Transverse colon (tissue), 4 donors: ENCODE measurements at regions not wholly inside any gene's neighbourhood (a gene's known extent, or its start where the extent isn't known, plus 50 kb on each side); places are given as distances from the start of the nearest gene placed in this dataset.

Source experiments
- DNase-seq: peaks from one replicate; pipeline ENCODE4 v3.0.0-alpha.2; 2019
- H3K27ac ChIP-seq, 4 donors: fragments of 200-600 bp; sonication (generic); 2 replicates each; pipeline ENCODE4 v1.5.1; 2016 to 2018; ENCODE audit warnings: inconsistent platforms in 4 of 4
- H3K27me3 ChIP-seq: fragments of 200-600 bp; sonication (generic); 2 replicates; pipeline ENCODE4 v1.5.1; 2017; ENCODE audit warnings: inconsistent platforms
- H3K36me3 ChIP-seq, 4 donors: fragments of 200-600 bp; sonication (generic); 2 replicates each; pipeline ENCODE4 v1.5.1; 2017 to 2019; ENCODE audit warnings: inconsistent platforms in 4 of 4
- H3K4me1 ChIP-seq, 4 donors: fragments of 200-600 bp; sonication (generic); 2 replicates each; pipeline ENCODE4 v1.5.1; 2017 to 2020; ENCODE audit warnings: inconsistent platforms in 4 of 4
- H3K4me3 ChIP-seq, 4 donors: fragments of 200-600 bp; sonication (generic); 1 replicate in 1 of 4; 2 replicates in 3 of 4; pipeline versions ENCODE4 v1.5.1 to v1.6.1; 2017 to 2019; ENCODE audit warnings: inconsistent platforms in 4 of 4
- H3K9me3 ChIP-seq, 2 donors: fragments of 200-600 bp; sonication (generic); 2 replicates each; pipeline ENCODE4 v1.5.1; 2017 to 2019; ENCODE audit warnings: inconsistent platforms in 2 of 2
- CTCF ChIP-seq, 5 experiments: fragments of 200-600 bp in 3 of 5; fragments of 450-650 bp in 2 of 5; sonication (generic) in 3 of 5; IDR thresholded peaks; 1 replicate in 2 of 5; 2 replicates in 3 of 5; pipeline ENCODE4 v1.5.1; 2016 to 2017; ENCODE audit warnings: antibody characterized with exemption in 5 of 5, inconsistent platforms in 3 of 5, mild to moderate bottlenecking in 2 of 5, moderate library complexity in 1 of 5
- EP300 ChIP-seq: sonication (generic); formaldehyde crosslinking; IDR thresholded peaks from one replicate; pipeline ENCODE4 v1.6.1; 2017; ENCODE audit warnings: antibody characterized with exemption, low read depth
- POLR2A ChIP-seq: fragments of 450-650 bp; IDR thresholded peaks from one replicate; pipeline ENCODE4 v1.6.1; 2016; ENCODE audit warnings: antibody characterized with exemption, mild to moderate bottlenecking, moderate library complexity
- POLR2AphosphoS5 ChIP-seq, 3 donors: sonication (generic); formaldehyde crosslinking; IDR thresholded peaks; one replicate each; pipeline ENCODE4 v1.6.1; 2016; ENCODE audit warnings: antibody characterized with exemption in 3 of 3
- WGBS, 2 donors: methylation state at CpG; one replicate each; pipeline ENCODE4 v1.1.5; 2018; ENCODE audit warnings: low coverage in 1 of 2; 5-methylcytosine and 5-hydroxymethylcytosine counted together
- in situ Hi-C, 4 donors: fragments of 200-750 bp; cut with MboI; loops; one replicate each; pipeline versions ENCODE4 v1.15.0 to v1.15.1; 2017; ENCODE audit warnings: low sequenced_read_pairs in 3 of 4, low pct_ligation_motif_present in 1 of 4, low pct_unique_long_range_greater_than_20kb in 1 of 4
- intact Hi-C: fragments of 100-400 bp; cut with DNase I; formaldehyde crosslinking; loops from one replicate; pipeline ENCODE4 v1.15.1; 2023; ENCODE audit warnings: low total_unique reads

GRCh38 chr10:117925369-117925768 lies 121.4 kb downstream of the RAB11FIP2 start:
- no peak for DNase-seq
- Histone ChIP-seq H3K4me3 (no peak overlapping the region), H3K27ac (no peak overlapping the region), H3K9me3 (no peaks in the 10 kb centered on the region), H3K27me3 (peaks cover 8% of the 10 kb centered on the region), H3K36me3 (no peaks in the 10 kb centered on the region), H3K4me1 (no peaks in the 10 kb centered on the region)
- WGBS, 2 donors, result 87 to 100% methylated on average over 1 to 6 of the region's 6 CpGs
- intact Hi-C loops, result no loop called here
- in situ Hi-C loops, result no loop called here
- TF ChIP-seq CTCF (IDR thresholded peaks at IDR 0.05) (no peak), EP300 (no peak), POLR2AphosphoS5 (IDR thresholded peaks at IDR 0.05) (no peak), POLR2A (no peak)

DNA sequence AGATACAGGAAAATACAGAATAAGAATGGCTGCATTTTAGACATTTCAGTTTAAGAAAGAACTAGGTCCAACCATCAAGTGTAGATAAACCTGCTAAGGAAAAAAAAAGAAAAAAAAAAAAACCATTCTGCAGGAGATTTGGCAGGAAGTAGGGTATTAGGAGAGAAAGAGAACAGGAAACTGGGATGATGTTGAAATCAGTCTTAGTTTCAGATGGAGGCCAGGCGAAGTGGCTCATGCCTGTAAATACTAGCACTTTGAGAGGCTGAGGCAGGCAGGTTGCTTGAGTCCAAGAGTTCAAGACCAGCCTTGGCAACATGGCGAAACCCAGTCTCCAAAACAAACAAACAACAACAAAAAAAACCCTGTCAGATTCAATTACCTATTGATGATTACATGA lies 120.2 kb downstream of the RAB11FIP2 start:
- Histone ChIP-seq H3K9me3 (no peaks in the 10 kb centered on the region), H3K4me3 (no peak overlapping the region), H3K36me3 (no peaks in the 10 kb centered on the region), H3K4me1 (no peaks in the 10 kb centered on the region), H3K27me3 (peaks cover 8% of the 10 kb centered on the region), H3K27ac (no peak overlapping the region)
- TF ChIP-seq EP300 (no peak), POLR2AphosphoS5 (IDR thresholded peaks at IDR 0.05) (no peak), POLR2A (no peak), CTCF (IDR thresholded peaks at IDR 0.05) (no peak)
- intact Hi-C loops, result no loop called here
- WGBS, 2 donors, result 70 to 88% methylated on average over 2 of the region's 2 CpGs
- in situ Hi-C loops, result no loop called here
- DNase-seq, result no peak

- in situ Hi-C loops (no loop called here), intact Hi-C loops (no loop called here)
- no peaks in the 10 kb centered on the region for H3K4me1 ChIP-seq
- WGBS, 2 donors, result 0% methylated on average over 1 of the region's 1 CpG; no CpG with 5 or more reads in 1 of the 2 donors
- H3K9me3 ChIP-seq, result no peaks in the 10 kb centered on the region
- no peak for DNase-seq
- no peak overlapping the region for H3K27ac ChIP-seq
- peaks cover 8% of the 10 kb centered on the region for H3K27me3 ChIP-seq
- TF ChIP-seq POLR2AphosphoS5 (IDR thresholded peaks at IDR 0.05) (no peak), POLR2A (no peak), EP300 (no peak), CTCF (IDR thresholded peaks at IDR 0.05) (no peak)
- H3K36me3 ChIP-seq, result no peaks in the 10 kb centered on the region
- H3K4me3 ChIP-seq, result no peak overlapping the region
Measured at GRCh38 chr10:117927332-117927731, 119.4 kb downstream of the RAB11FIP2 start.

GRCh38 chr10:117927871-117928270 lies 118.9 kb downstream of the RAB11FIP2 start:
- in situ Hi-C loops, result no loop called here
- H3K9me3 ChIP-seq, result no peaks in the 10 kb centered on the region
- intact Hi-C loops, result no loop called here
- H3K4me3 ChIP-seq, result no peak overlapping the region
- no peaks in the 10 kb centered on the region for H3K4me1 ChIP-seq
- no peaks in the 10 kb centered on the region for H3K36me3 ChIP-seq
- no peak for DNase-seq
- peaks cover 8% of the 10 kb centered on the region for H3K27me3 ChIP-seq
- 54 to 57% methylated on average over 4 of the region's 4 CpGs for WGBS, 2 donors
- H3K27ac ChIP-seq, result no peak overlapping the region
- no peak for TF ChIP-seq POLR2A
- no peak for TF ChIP-seq CTCF (IDR thresholded peaks at IDR 0.05)
- TF ChIP-seq POLR2AphosphoS5 (IDR thresholded peaks at IDR 0.05), result no peak
- no peak for TF ChIP-seq EP300
